ENCODE measurements at regions not wholly inside any gene's neighbourhood (a gene's known extent, or its start where the extent isn't known, plus 50 kb on each side); places are given as distances from the start of the nearest gene placed in this dataset.

DNA sequence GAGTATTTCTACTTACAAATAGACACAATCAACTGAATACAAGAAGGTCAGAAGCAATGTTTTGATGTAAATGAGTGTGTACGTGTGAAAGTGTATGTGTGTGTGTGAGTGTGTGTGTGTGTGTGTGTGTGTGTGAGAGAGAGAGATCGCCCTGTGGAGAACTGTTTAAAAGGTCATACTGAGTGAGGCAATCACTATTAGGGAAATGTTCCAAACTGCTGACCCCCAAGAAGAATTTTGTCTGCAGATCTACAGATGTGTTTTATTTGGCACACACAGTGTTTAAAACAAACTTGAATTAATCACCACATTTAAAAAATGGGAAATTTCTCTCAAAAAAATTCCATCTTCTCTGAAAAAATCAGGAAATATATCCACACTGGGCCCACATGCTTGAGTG lies 1069.1 kb downstream of the SLC6A15 start:
- no peak for TF ChIP-seq CTCF (conservative IDR thresholded peaks at IDR 0.05; ENCODE audit: low read depth, low read length)
- TF ChIP-seq, protein P1, sequence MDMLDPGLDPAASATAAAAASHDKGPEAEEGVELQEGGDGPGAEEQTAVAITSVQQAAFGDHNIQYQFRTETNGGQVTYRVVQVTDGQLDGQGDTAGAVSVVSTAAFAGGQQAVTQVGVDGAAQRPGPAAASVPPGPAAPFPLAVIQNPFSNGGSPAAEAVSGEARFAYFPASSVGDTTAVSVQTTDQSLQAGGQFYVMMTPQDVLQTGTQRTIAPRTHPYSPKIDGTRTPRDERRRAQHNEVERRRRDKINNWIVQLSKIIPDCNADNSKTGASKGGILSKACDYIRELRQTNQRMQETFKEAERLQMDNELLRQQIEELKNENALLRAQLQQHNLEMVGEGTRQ (IDR thresholded peaks at IDR 0.05; ENCODE audit: low read depth, low read length) = no peak
- no peak for TF ChIP-seq RCOR1 (IDR thresholded peaks at IDR 0.05; ENCODE audit: insufficient replicate concordance, low read length)
- no peak for TF ChIP-seq POLR2A (IDR thresholded peaks at IDR 0.05; ENCODE audit: low read depth, low read length)
- no peak for TF ChIP-seq RAD21 (IDR thresholded peaks at IDR 0.05; ENCODE audit: low read length)

Data from IMR-90 (cell line).